ENCODE measurements at regions not wholly inside any gene's neighbourhood (a gene's known extent, or its start where the extent isn't known, plus 50 kb on each side); places are given as distances from the start of the nearest gene placed in this dataset.

DNA sequence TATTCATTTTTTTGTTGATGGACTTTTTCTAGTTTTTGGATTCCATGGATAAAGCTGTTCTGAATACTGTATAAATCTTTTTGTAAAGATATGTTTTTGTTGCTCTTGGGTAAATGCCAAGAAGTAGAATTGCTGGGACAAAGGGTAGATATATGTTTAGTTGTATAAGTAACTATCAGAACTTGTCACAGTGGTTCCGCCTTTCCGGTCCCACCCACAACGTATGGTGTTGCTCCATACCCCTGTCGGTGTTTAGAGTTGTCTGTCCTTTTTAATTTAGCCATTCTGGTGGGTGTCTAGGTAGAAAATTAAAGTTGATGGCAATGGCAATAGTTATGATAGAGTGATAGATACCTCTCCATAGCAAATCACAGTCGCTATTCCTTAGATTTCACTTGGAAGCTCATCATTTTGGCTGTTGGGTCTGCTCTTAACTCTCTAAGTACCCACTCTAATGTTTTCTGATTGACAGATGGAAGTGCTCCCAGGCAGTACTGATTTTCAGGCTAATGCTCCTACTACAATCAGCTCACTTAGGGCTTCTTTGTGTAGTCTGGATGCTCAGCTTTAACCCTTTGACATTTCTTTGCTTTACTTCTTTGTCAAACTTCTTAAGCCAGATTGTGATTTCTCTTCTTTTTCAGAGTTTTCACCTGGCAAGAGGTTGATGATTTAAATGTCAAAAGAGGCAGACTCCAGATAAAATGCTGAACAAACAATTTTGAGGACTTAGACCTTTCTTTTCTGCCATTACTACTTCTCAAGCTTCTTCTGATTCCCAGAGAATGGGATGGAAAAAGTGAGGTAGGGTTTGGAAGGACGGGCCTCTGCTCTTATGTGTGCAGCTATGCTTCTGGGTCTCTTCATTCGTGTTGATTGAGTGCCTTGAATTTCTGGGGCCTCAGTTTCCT is 156.4 kb downstream of the AQP4 start:
- TF ChIP-seq POLR2A (IDR thresholded peaks at IDR 0.05), result no peak
- TF ChIP-seq, protein P1, sequence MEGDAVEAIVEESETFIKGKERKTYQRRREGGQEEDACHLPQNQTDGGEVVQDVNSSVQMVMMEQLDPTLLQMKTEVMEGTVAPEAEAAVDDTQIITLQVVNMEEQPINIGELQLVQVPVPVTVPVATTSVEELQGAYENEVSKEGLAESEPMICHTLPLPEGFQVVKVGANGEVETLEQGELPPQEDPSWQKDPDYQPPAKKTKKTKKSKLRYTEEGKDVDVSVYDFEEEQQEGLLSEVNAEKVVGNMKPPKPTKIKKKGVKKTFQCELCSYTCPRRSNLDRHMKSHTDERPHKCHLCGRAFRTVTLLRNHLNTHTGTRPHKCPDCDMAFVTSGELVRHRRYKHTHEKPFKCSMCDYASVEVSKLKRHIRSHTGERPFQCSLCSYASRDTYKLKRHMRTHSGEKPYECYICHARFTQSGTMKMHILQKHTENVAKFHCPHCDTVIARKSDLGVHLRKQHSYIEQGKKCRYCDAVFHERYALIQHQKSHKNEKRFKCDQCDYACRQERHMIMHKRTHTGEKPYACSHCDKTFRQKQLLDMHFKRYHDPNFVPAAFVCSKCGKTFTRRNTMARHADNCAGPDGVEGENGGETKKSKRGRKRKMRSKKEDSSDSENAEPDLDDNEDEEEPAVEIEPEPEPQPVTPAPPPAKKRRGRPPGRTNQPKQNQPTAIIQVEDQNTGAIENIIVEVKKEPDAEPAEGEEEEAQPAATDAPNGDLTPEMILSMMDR (IDR thresholded peaks at IDR 0.05), result no peak
- TF ChIP-seq EP300 (IDR thresholded peaks at IDR 0.05), result no peak
- no peak for TF ChIP-seq POLR2AphosphoS5 (IDR thresholded peaks at IDR 0.05)
- H3K27ac ChIP-seq, result no peak overlapping the region
- H3K9me3 ChIP-seq, result no peaks in the 10 kb centered on the region
- peak in 1 of 2 donors; percentile 33 for DNase-seq
- no peak overlapping the region for H3K4me3 ChIP-seq
- ATAC-seq (ENCODE audit: low FRiP score in 2 of 2), result peak in 1 of 2 donors; percentile 46
- peaks cover 0 to 7% (median 0%) of the 10 kb centered on the region in 4 donors for H3K4me1 ChIP-seq
- no peaks in the 10 kb centered on the region for H3K36me3 ChIP-seq
- H3K27me3 ChIP-seq, result no peaks in the 10 kb centered on the region
- WGBS, 2 donors, result 67 to 68% methylated on average over 7 of the region's 7 CpGs

DNA sequence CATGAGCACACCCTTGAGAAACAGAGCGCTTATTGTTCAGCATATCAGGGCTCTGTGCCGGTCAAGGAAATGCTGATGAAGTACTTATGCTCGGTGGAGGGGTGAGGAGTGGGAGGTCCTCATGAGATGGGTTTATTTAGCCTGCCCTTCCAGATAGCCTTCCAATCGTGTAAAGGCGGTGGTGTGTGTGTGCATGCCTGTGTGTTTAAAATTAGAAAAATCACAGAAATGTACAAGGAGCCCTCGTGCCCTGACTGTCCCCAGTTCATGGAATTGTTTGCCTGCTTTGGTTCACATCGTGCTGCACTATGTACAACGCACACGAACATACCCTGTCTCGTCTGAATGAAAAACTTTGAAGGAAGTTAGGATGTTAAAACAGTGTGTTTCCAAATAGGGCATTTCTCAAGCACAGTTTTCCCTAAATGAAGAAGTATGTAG is 158.6 kb downstream of the AQP4 start:
- H3K4me3 ChIP-seq, result no peak overlapping the region
- no peak for DNase-seq
- no peak overlapping the region for H3K27ac ChIP-seq
- 33 to 34% methylated on average over 10 of the region's 10 CpGs for WGBS, 2 donors
- no peaks in the 10 kb centered on the region for H3K36me3 ChIP-seq
- H3K27me3 ChIP-seq, result no peaks in the 10 kb centered on the region
- TF ChIP-seq, protein P1 (IDR thresholded peaks at IDR 0.05), result no peak
- TF ChIP-seq POLR2A (IDR thresholded peaks at IDR 0.05) (no peak), EP300 (IDR thresholded peaks at IDR 0.05) (no peak), POLR2AphosphoS5 (IDR thresholded peaks at IDR 0.05) (no peak)
- peaks cover 0 to 7% (median 0%) of the 10 kb centered on the region in 4 donors for H3K4me1 ChIP-seq
- peak; percentile 20 to 51 for ATAC-seq (ENCODE audit: low FRiP score in 2 of 2)
- H3K9me3 ChIP-seq, result no peaks in the 10 kb centered on the region

DNA sequence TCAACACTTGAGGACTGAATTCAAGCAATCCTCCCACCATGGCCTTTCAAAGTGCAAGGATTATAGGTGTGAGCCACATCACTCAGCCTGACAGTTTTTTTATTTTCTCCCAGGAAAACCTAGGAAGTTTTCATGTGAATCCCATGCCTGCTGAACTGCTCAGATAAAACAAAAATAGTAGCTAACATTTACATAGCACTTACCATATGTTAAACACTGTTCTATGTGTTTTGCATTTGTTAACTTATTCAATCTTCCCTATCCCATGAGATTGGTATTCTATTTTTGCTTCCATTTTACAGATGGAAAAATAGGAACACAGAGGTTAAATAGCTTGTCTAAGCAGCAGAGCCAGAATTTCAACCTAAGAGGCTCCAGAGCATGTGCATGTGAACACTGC is 157.4 kb upstream of the KCTD1 start:
- Histone ChIP-seq H3K27ac (no peak overlapping the region), H3K4me1 (peaks cover 0 to 7% (median 0%) of the 10 kb centered on the region in 4 donors), H3K27me3 (no peaks in the 10 kb centered on the region), H3K36me3 (no peaks in the 10 kb centered on the region), H3K4me3 (no peak overlapping the region), H3K9me3 (no peaks in the 10 kb centered on the region)
- TF ChIP-seq, protein P1 (IDR thresholded peaks at IDR 0.05), result no peak
- TF ChIP-seq EP300 (IDR thresholded peaks at IDR 0.05), result no peak
- no peak for TF ChIP-seq POLR2A (IDR thresholded peaks at IDR 0.05)
- no peak for TF ChIP-seq POLR2AphosphoS5 (IDR thresholded peaks at IDR 0.05)
- ATAC-seq (ENCODE audit: low FRiP score in 2 of 2) (no peak), DNase-seq (no peak)

DNA sequence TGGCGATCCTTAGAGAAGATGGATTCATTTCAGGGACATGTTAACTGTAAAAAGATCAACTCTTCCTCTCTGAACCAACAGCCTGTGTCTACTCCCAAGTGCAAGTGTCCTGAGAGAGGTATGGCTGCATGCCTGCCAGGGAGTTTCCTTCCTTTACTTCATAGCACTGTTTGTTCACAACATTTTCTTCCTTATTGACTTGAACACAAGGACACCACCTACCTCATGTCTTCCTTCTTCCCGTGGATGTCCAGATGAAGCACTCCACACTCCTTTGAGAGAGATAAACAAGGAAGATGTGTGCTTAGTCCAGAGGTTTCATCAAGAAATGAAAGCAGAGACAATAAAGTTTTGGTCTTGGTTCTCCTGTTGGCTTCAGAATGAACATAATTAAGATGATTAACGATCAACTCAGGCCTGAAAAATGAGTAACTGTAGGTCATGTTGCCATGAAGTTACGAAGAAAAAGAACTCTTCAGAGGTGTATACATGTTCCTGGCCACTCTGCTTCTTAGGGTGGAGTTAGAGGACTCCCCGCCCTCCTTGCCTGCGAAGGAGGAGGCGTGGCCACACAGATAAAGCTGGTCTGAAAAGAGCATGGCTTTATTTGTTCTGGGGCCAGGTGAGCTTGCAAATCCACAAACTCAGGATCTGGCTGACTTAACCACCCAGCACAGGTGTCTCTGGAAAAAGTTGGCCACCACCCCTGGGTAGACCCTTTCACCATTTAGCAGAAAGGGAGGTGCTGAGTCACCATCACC is 155.0 kb upstream of the KCTD1 start:
- 68 to 70% methylated on average over 7 of the region's 7 CpGs for WGBS, 2 donors
- H3K27ac ChIP-seq, result no peak overlapping the region
- H3K27me3 ChIP-seq, result no peaks in the 10 kb centered on the region
- no peak for TF ChIP-seq POLR2A (IDR thresholded peaks at IDR 0.05)
- TF ChIP-seq POLR2AphosphoS5 (IDR thresholded peaks at IDR 0.05), result no peak
- TF ChIP-seq, protein P1 (IDR thresholded peaks at IDR 0.05), result no peak
- TF ChIP-seq EP300 (IDR thresholded peaks at IDR 0.05), result no peak
- H3K9me3 ChIP-seq, result no peaks in the 10 kb centered on the region
- no peaks in the 10 kb centered on the region for H3K36me3 ChIP-seq
- DNase-seq, result no peak
- no peak for ATAC-seq (ENCODE audit: low FRiP score in 2 of 2)
- peaks cover 0 to 7% (median 0%) of the 10 kb centered on the region in 4 donors for H3K4me1 ChIP-seq
- no peak overlapping the region for H3K4me3 ChIP-seq
